ENCODE measurements at regions not wholly inside any gene's neighbourhood (a gene's known extent, or its start where the extent isn't known, plus 50 kb on each side); places are given as distances from the start of the nearest gene placed in this dataset.
A peak's percentile ranks its signal among the peaks of the same experiment; 100 is the strongest.

GRCh38 chr18:11310476-11311086 lies 161.2 kb upstream of the PIEZO2 start:
- Histone ChIP-seq H4K20me1 (ENCODE audit: insufficient read depth, poor library complexity, severe bottlenecking) (no peaks in the 10 kb centered on the region), H3K4me2 (no peak overlapping the region), H3K79me2 (no peaks in the 10 kb centered on the region), H2AFZ (no peak overlapping the region), H3K4me1 (ENCODE audit: insufficient read depth) (no peaks in the 10 kb centered on the region), H3K4me3 (no peak overlapping the region), H3K36me3 (replicated peaks; ENCODE audit: insufficient read depth, low read depth) (no peaks in the 10 kb centered on the region), H3K9me2 (replicated peaks; ENCODE audit: insufficient read depth) (no peaks in the 10 kb centered on the region), H3K9me3 (ENCODE audit: low read depth) (no peaks in the 10 kb centered on the region), H3K27ac (no peak overlapping the region), H3K27me3 (no peaks in the 10 kb centered on the region)
- TF ChIP-seq, protein P1, sequence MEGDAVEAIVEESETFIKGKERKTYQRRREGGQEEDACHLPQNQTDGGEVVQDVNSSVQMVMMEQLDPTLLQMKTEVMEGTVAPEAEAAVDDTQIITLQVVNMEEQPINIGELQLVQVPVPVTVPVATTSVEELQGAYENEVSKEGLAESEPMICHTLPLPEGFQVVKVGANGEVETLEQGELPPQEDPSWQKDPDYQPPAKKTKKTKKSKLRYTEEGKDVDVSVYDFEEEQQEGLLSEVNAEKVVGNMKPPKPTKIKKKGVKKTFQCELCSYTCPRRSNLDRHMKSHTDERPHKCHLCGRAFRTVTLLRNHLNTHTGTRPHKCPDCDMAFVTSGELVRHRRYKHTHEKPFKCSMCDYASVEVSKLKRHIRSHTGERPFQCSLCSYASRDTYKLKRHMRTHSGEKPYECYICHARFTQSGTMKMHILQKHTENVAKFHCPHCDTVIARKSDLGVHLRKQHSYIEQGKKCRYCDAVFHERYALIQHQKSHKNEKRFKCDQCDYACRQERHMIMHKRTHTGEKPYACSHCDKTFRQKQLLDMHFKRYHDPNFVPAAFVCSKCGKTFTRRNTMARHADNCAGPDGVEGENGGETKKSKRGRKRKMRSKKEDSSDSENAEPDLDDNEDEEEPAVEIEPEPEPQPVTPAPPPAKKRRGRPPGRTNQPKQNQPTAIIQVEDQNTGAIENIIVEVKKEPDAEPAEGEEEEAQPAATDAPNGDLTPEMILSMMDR (IDR thresholded peaks at IDR 0.05; ENCODE audit: poor library complexity) = peak; percentile 58
- TF ChIP-seq EZH2phosphoT487 (IDR thresholded peaks at IDR 0.05; ENCODE audit: low read depth, severe bottlenecking, unreplicated experiment) = no peak
- DNase-seq (ENCODE audit: low spot score) = peak; percentile 68
- WGBS (ENCODE audit: low lambda C conversion rate, missing lambda C conversion rate) = 94% methylated on average over 1 of the region's 1 CpG

DNA sequence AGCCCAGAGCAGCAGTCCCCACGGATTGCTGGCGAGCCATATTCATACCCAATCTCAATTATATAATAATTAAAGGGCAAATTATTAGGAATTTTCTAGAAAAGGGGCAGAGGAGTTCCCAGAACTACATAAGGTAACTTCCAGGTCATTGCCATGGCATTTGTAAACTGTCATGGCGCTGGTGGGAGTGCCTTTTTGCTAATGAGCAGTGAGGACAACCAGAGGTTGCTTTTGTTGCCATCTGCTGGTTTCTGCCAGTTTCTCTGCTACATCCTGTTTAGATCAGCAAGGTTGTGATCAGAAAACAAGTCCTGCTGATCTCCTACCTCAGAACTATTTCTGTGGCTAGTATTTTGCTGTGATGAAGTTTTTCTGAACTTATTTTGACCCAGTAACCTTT lies 159.8 kb upstream of the PIEZO2 start:
- Histone ChIP-seq H3K27me3 (no peaks in the 10 kb centered on the region), H3K4me2 (no peak overlapping the region), H3K36me3 (replicated peaks; ENCODE audit: insufficient read depth, low read depth) (no peaks in the 10 kb centered on the region), H3K9me3 (ENCODE audit: low read depth) (no peaks in the 10 kb centered on the region), H2AFZ (no peak overlapping the region), H3K4me3 (no peak overlapping the region), H4K20me1 (ENCODE audit: insufficient read depth, poor library complexity, severe bottlenecking) (no peaks in the 10 kb centered on the region), H3K4me1 (ENCODE audit: insufficient read depth) (no peaks in the 10 kb centered on the region), H3K9me2 (replicated peaks; ENCODE audit: insufficient read depth) (no peaks in the 10 kb centered on the region), H3K79me2 (no peaks in the 10 kb centered on the region), H3K27ac (no peak overlapping the region)
- DNase-seq (ENCODE audit: low spot score) = no peak
- TF ChIP-seq, protein P1 (IDR thresholded peaks at IDR 0.05; ENCODE audit: poor library complexity) = peak; percentile 20
- no peak for TF ChIP-seq EZH2 (IDR thresholded peaks at IDR 0.05; ENCODE audit: borderline replicate concordance)
- WGBS (ENCODE audit: low lambda C conversion rate, missing lambda C conversion rate) = 96% methylated on average over 3 of the region's 3 CpGs

GRCh38 chr18:11308499-11308898 lies 159.1 kb upstream of the PIEZO2 start:
- H4K20me1 ChIP-seq (ENCODE audit: insufficient read depth, poor library complexity, severe bottlenecking) = no peaks in the 10 kb centered on the region
- no peaks in the 10 kb centered on the region for H3K36me3 ChIP-seq (replicated peaks; ENCODE audit: insufficient read depth, low read depth)
- no peaks in the 10 kb centered on the region for H3K79me2 ChIP-seq
- no peaks in the 10 kb centered on the region for H3K9me3 ChIP-seq (ENCODE audit: low read depth)
- no peak overlapping the region for H3K4me2 ChIP-seq
- TF ChIP-seq EZH2 (IDR thresholded peaks at IDR 0.05; ENCODE audit: borderline replicate concordance) (no peak), EZH2phosphoT487 (IDR thresholded peaks at IDR 0.05; ENCODE audit: low read depth, severe bottlenecking, unreplicated experiment) (no peak)
- no peak for DNase-seq (ENCODE audit: low spot score)
- no peak overlapping the region for H2AFZ ChIP-seq
- no peak overlapping the region for H3K4me3 ChIP-seq
- no peaks in the 10 kb centered on the region for H3K27me3 ChIP-seq
- H3K4me1 ChIP-seq (ENCODE audit: insufficient read depth) = no peaks in the 10 kb centered on the region
- 90% methylated on average over 5 of the region's 5 CpGs for WGBS (ENCODE audit: low lambda C conversion rate, missing lambda C conversion rate)
- no peaks in the 10 kb centered on the region for H3K9me2 ChIP-seq (replicated peaks; ENCODE audit: insufficient read depth)
- H3K27ac ChIP-seq = no peak overlapping the region

DNA sequence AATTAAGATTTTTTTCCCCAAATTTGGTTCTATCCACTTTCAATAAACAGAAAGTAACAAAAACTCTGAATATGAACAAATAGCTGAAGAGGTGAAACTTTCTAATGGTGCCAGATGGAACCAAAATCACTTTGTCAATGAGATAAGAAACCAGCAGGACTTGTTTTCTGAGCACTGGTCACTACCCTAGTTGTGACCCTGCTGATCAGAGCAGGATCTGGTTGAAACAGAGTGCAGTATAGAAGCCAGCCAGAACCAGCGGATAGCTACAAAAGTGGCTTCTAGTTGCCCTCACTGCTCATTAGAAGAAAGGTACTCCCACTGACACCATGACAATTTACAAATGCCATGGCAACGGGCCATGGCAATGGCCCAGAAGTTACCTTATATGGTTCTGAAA lies 158.3 kb upstream of the PIEZO2 start:
- H4K20me1 ChIP-seq (ENCODE audit: insufficient read depth, poor library complexity, severe bottlenecking) = no peaks in the 10 kb centered on the region
- H3K4me1 ChIP-seq (ENCODE audit: insufficient read depth) = no peaks in the 10 kb centered on the region
- no peak overlapping the region for H3K4me2 ChIP-seq
- no peak overlapping the region for H3K4me3 ChIP-seq
- no peaks in the 10 kb centered on the region for H3K27me3 ChIP-seq
- H3K27ac ChIP-seq = no peak overlapping the region
- no peaks in the 10 kb centered on the region for H3K36me3 ChIP-seq (replicated peaks; ENCODE audit: insufficient read depth, low read depth)
- WGBS (ENCODE audit: low lambda C conversion rate, missing lambda C conversion rate) = 95% methylated on average over 2 of the region's 2 CpGs
- no peak for DNase-seq (ENCODE audit: low spot score)
- H2AFZ ChIP-seq = no peak overlapping the region
- TF ChIP-seq, protein P1 (IDR thresholded peaks at IDR 0.05; ENCODE audit: poor library complexity) = no peak
- TF ChIP-seq EZH2phosphoT487 (IDR thresholded peaks at IDR 0.05; ENCODE audit: low read depth, severe bottlenecking, unreplicated experiment) (no peak), EZH2 (IDR thresholded peaks at IDR 0.05; ENCODE audit: borderline replicate concordance) (no peak)
- H3K79me2 ChIP-seq = no peaks in the 10 kb centered on the region
- H3K9me3 ChIP-seq (ENCODE audit: low read depth) = no peaks in the 10 kb centered on the region
- no peaks in the 10 kb centered on the region for H3K9me2 ChIP-seq (replicated peaks; ENCODE audit: insufficient read depth)

Data from hepatocyte (in vitro differentiated cells).